PFSK-1 (cell line): ENCODE measurements at regions not wholly inside any gene's neighbourhood (a gene's known extent, or its start where the extent isn't known, plus 50 kb on each side); places are given as distances from the start of the nearest gene placed in this dataset.

ENCODE experiments used
- FOXP2 ChIP-seq: optimal IDR thresholded peaks from 2 replicates; pipeline ENCODE3; 2011; ENCODE audit warnings: borderline replicate concordance, control low read depth, inconsistent platforms; ENCODE audit not compliant: insufficient read depth; ENCODE audit errors: extremely low read length, extremely low read depth
- POLR2AphosphoS5 ChIP-seq: IDR thresholded peaks from 2 replicates; pipeline ENCODE4 v1.6.1; 2012; ENCODE audit warnings: low read depth, mild to moderate bottlenecking, control low read depth, low read length, moderate library complexity
- TAF1 ChIP-seq: IDR thresholded peaks from 2 replicates; pipeline ENCODE4 v1.6.1; 2012; ENCODE audit warnings: low read length, control low read depth, borderline replicate concordance; ENCODE audit not compliant: insufficient read depth

GRCh38 chr9:99505936-99506335 lies 283.9 kb downstream of the SEC61B start:
- TF ChIP-seq FOXP2 (no peak), TAF1 (no peak), POLR2AphosphoS5 (no peak)
